ENCODE measurements at regions not wholly inside any gene's neighbourhood (a gene's known extent, or its start where the extent isn't known, plus 50 kb on each side); places are given as distances from the start of the nearest gene placed in this dataset.

GRCh38 chr4:59068722-59069418 lies 1958.7 kb upstream of the IGFBP7 start:
- no peak for DNase-seq (ENCODE audit: low spot score)

- no peak for DNase-seq (ENCODE audit: low spot score)
Observed at GRCh38 chr4:59086410-59086809, 1976.2 kb upstream of the IGFBP7 start.

- DNase-seq (ENCODE audit: low spot score), result no peak
Observed at GRCh38 chr4:59091146-59092142, 1981.3 kb upstream of the IGFBP7 start.

- no peak for DNase-seq (ENCODE audit: low spot score)
Observed at GRCh38 chr4:59094505-59094904, 1984.3 kb upstream of the IGFBP7 start.

GRCh38 chr4:59102311-59102710 lies 1992.1 kb upstream of the IGFBP7 start:
- no peak for DNase-seq (ENCODE audit: low spot score)

GRCh38 chr4:59120287-59120814 lies 2010.2 kb upstream of the IGFBP7 start:
- no peak for DNase-seq (ENCODE audit: low spot score)

- DNase-seq (ENCODE audit: low spot score), result no peak
Observed at GRCh38 chr4:59122626-59123025, 2012.4 kb upstream of the IGFBP7 start.

GRCh38 chr4:59126159-59126558 lies 2016.0 kb upstream of the IGFBP7 start:
- no peak for DNase-seq (ENCODE audit: low spot score)

- DNase-seq (ENCODE audit: low spot score), result no peak
Observed at GRCh38 chr4:59127006-59127405, 2016.8 kb upstream of the IGFBP7 start.

- no peak for DNase-seq (ENCODE audit: low spot score)
Observed at GRCh38 chr4:59127743-59128142, 2017.6 kb upstream of the IGFBP7 start.

- no peak for DNase-seq (ENCODE audit: low spot score)
Observed at GRCh38 chr4:59135248-59135985, 2025.2 kb upstream of the IGFBP7 start.

- no peak for DNase-seq (ENCODE audit: low spot score)
Observed at GRCh38 chr4:59161249-59161648, 2038.9 kb upstream of the ADGRL3 start.

- no peak for DNase-seq (ENCODE audit: low spot score)
Observed at GRCh38 chr4:59175617-59176016, 2024.5 kb upstream of the ADGRL3 start.

GRCh38 chr4:59179372-59179771 lies 2020.8 kb upstream of the ADGRL3 start:
- no peak for DNase-seq (ENCODE audit: low spot score)

GRCh38 chr4:59180161-59180560 lies 2020.0 kb upstream of the ADGRL3 start:
- DNase-seq (ENCODE audit: low spot score), result no peak

- DNase-seq (ENCODE audit: low spot score), result no peak
Observed at GRCh38 chr4:59180969-59181368, 2019.2 kb upstream of the ADGRL3 start.

- no peak for DNase-seq (ENCODE audit: low spot score)
Observed at GRCh38 chr4:59195839-59196238, 2004.3 kb upstream of the ADGRL3 start.

GRCh38 chr4:59200992-59201391 lies 1999.1 kb upstream of the ADGRL3 start:
- DNase-seq (ENCODE audit: low spot score), result no peak

- DNase-seq (ENCODE audit: low spot score), result no peak
Observed at GRCh38 chr4:59217910-59218631, 1982.1 kb upstream of the ADGRL3 start.

GRCh38 chr4:59222221-59222620 lies 1977.9 kb upstream of the ADGRL3 start:
- no peak for DNase-seq (ENCODE audit: low spot score)

GRCh38 chr4:59223292-59223941 lies 1976.7 kb upstream of the ADGRL3 start:
- DNase-seq (ENCODE audit: low spot score), result no peak

Measured in germinal center (tissue), 1 donor.